CD14-positive monocyte (primary cell): ENCODE measurements at regions not wholly inside any gene's neighbourhood (a gene's known extent, or its start where the extent isn't known, plus 50 kb on each side); places are given as distances from the start of the nearest gene placed in this dataset.

Experiments used
- DNase-seq, 3 donors: peaks; one replicate each; pipeline ENCODE4 v3.0.0-alpha.2; 2011 to 2022
- H2AFZ ChIP-seq: 2 replicates; pipeline ENCODE4 v1.6.0; 2012; ENCODE audit warnings: mild to moderate bottlenecking, low read depth, low read length, inconsistent platforms; ENCODE audit not compliant: insufficient read depth, poor library complexity, severe bottlenecking
- H3K27ac ChIP-seq, 2 donors: 1 replicate in 1 of 2; 2 replicates in 1 of 2; pipeline ENCODE4 v1.5.1; 2012 to 2013; ENCODE audit warnings: low read length in 2 of 2, control low read depth in 1 of 2, inconsistent platforms in 1 of 2, low read depth in 1 of 2, mild to moderate bottlenecking in 1 of 2
- H3K27me3 ChIP-seq, 2 donors: one replicate each; pipeline versions ENCODE4 v1.6.0 to v1.6.1; 2011 to 2013; ENCODE audit warnings: low read length in 2 of 2; ENCODE audit not compliant: control insufficient read depth in 2 of 2, insufficient read depth in 2 of 2
- H3K36me3 ChIP-seq, 2 donors: replicated peaks in 1 of 2; 1 replicate in 1 of 2; 2 replicates in 1 of 2; pipeline versions ENCODE4 v1.5.1 to v1.6.1; 2012 to 2013; ENCODE audit warnings: low read length in 2 of 2, control low read depth in 1 of 2, inconsistent platforms in 1 of 2, mild to moderate bottlenecking in 1 of 2; ENCODE audit not compliant: insufficient read depth in 2 of 2, control insufficient read depth in 1 of 2
- H3K4me1 ChIP-seq, 2 donors: 1 replicate in 1 of 2; 2 replicates in 1 of 2; pipeline versions ENCODE4 v1.5.1 to v1.6.1; 2012 to 2013; ENCODE audit warnings: low read length in 2 of 2, control low read depth in 1 of 2, inconsistent platforms in 1 of 2, mild to moderate bottlenecking in 1 of 2, moderate library complexity in 1 of 2; ENCODE audit not compliant: insufficient read depth in 2 of 2, control insufficient read depth in 1 of 2
- H3K4me2 ChIP-seq: replicated peaks from 2 replicates; pipeline ENCODE3; 2012; ENCODE audit warnings: low read length, moderate library complexity, mild to moderate bottlenecking; ENCODE audit not compliant: poor library complexity, severe bottlenecking; ENCODE audit errors: extremely low read depth
- H3K4me3 ChIP-seq, 3 experiments: fragments of 200-600 bp in 1 of 3; sonication (generic) in 1 of 3; replicated peaks in 1 of 3; 1 replicate in 2 of 3; 2 replicates in 1 of 3; pipeline ENCODE4 v1.5.1; 2011 to 2013; ENCODE audit warnings: low read length in 3 of 3, mild to moderate bottlenecking in 3 of 3, control low read depth in 2 of 3, low read depth in 2 of 3, inconsistent platforms in 1 of 3, moderate library complexity in 1 of 3
- H3K79me2 ChIP-seq: 2 replicates; pipeline ENCODE4 v1.6.0; 2012; ENCODE audit warnings: mild to moderate bottlenecking, control low read depth, inconsistent platforms, low read length, moderate library complexity; ENCODE audit not compliant: insufficient read depth
- H3K9ac ChIP-seq: 2 replicates; pipeline ENCODE4 v1.6.0; 2017; ENCODE audit warnings: low read length, mild to moderate bottlenecking; ENCODE audit not compliant: insufficient read depth, poor library complexity, severe bottlenecking
- H3K9me3 ChIP-seq, 2 donors: replicated peaks in 1 of 2; 1 replicate in 1 of 2; 2 replicates in 1 of 2; pipeline versions ENCODE4 v1.5.1 to v1.6.1; 2012 to 2013; ENCODE audit warnings: low read length in 2 of 2, control low read depth in 1 of 2; ENCODE audit not compliant: control insufficient read depth in 1 of 2, insufficient read depth in 1 of 2
- H4K20me1 ChIP-seq: 2 replicates; pipeline ENCODE4 v1.6.0; 2012; ENCODE audit warnings: mild to moderate bottlenecking, low read length, control low read depth, moderate library complexity; ENCODE audit not compliant: insufficient read depth
- H3K27ac Mint-ChIP-seq, 7 donors: one replicate each; pipeline ENCODE4 v1.8.0; 2020; ENCODE audit warnings: mild to moderate bottlenecking in 7 of 7, mixed read lengths in 7 of 7, moderate library complexity in 6 of 7, inconsistent platforms in 2 of 7
- H3K27me3 Mint-ChIP-seq, 3 donors: one replicate each; pipeline ENCODE4 v1.8.0; 2021 to 2022; ENCODE audit warnings: low read depth in 3 of 3, mild to moderate bottlenecking in 3 of 3, mixed read lengths in 3 of 3, moderate library complexity in 3 of 3, inconsistent platforms in 1 of 3
- H3K36me3 Mint-ChIP-seq, 2 donors: one replicate each; pipeline ENCODE4 v1.8.0; 2020; ENCODE audit warnings: mixed read lengths in 2 of 2, inconsistent platforms in 1 of 2, mild to moderate bottlenecking in 1 of 2
- H3K4me1 Mint-ChIP-seq: one replicate; pipeline ENCODE4 v1.8.0; 2020; ENCODE audit warnings: mild to moderate bottlenecking, mixed read lengths
- H3K4me3 Mint-ChIP-seq, 2 donors: one replicate each; pipeline ENCODE4 v1.8.0; 2020; ENCODE audit warnings: mild to moderate bottlenecking in 2 of 2, mixed read lengths in 2 of 2, moderate library complexity in 1 of 2
- H3K9me3 Mint-ChIP-seq, 7 donors: one replicate each; pipeline ENCODE4 v1.8.0; 2020 to 2022; ENCODE audit warnings: mixed read lengths in 7 of 7, mild to moderate bottlenecking in 6 of 7, moderate library complexity in 6 of 7, inconsistent platforms in 2 of 7
- WGBS: methylation state at CpG from one replicate; pipeline ENCODE4 v1.1.5; 2013; ENCODE audit warnings: missing lambda C conversion rate; ENCODE audit not compliant: insufficient coverage; 5-methylcytosine and 5-hydroxymethylcytosine counted together
- intact Hi-C, 2 donors: fragments of 100-400 bp; cut with micrococcal nuclease; formaldehyde crosslinking; loops; one replicate each; pipeline versions ENCODE4 v1.15.0 to v1.15.1; 2023
- TF ChIP-seq, protein P1 (sequence below): fragments of 200-600 bp; IDR thresholded peaks from one replicate; pipeline ENCODE4 v1.8.0; 2022; ENCODE audit warnings: antibody characterized with exemption, mild to moderate bottlenecking

DNA sequence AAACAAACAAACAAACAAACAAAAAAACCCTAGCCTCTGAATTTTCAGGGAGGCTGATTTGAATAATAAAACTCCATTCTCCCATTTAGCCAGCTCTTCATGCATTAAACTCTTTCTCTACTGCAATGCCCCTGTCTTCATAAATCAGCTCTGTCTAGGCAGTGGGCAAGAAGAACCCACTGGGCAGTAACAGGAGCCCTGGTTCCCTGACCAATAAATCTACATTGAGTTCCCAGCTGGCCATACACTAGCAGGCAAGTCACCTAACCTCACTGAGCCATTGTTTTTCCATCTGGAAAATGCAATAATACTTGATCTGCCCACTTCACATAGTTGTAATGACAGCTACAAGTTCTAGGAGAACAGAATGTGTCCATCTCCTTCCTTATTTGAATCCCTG lies 57.6 kb upstream of the YPEL5 start:
- Histone ChIP-seq H3K79me2 (no peaks in the 10 kb centered on the region), H4K20me1 (no peaks in the 10 kb centered on the region), H3K27ac (no peak overlapping the region), H3K9ac (no peak overlapping the region), H3K27me3 (peaks cover 3 to 5% of the 10 kb centered on the region in 2 donors), H3K4me3 (no peak overlapping the region), H3K36me3 (no peaks in the 10 kb centered on the region), H2AFZ (no peak overlapping the region), H3K9me3 (no peaks in the 10 kb centered on the region), H3K4me1 (no peaks in the 10 kb centered on the region), H3K4me2 (no peak overlapping the region)
- H3K4me3 Mint-ChIP-seq, result no peak overlapping the region
- no peak overlapping the region for H3K27ac Mint-ChIP-seq
- H3K27me3 Mint-ChIP-seq, result peaks cover 8 to 13% (median 12%) of the 10 kb centered on the region in 3 donors
- H3K4me1 Mint-ChIP-seq, result no peaks in the 10 kb centered on the region
- intact Hi-C loops, result loop anchor here in 1 of 2 donors (1.0 kb wide), 1 partner anchor 26 kb away; no protein-coding TSS in a partner anchor
- TF ChIP-seq, protein P1, sequence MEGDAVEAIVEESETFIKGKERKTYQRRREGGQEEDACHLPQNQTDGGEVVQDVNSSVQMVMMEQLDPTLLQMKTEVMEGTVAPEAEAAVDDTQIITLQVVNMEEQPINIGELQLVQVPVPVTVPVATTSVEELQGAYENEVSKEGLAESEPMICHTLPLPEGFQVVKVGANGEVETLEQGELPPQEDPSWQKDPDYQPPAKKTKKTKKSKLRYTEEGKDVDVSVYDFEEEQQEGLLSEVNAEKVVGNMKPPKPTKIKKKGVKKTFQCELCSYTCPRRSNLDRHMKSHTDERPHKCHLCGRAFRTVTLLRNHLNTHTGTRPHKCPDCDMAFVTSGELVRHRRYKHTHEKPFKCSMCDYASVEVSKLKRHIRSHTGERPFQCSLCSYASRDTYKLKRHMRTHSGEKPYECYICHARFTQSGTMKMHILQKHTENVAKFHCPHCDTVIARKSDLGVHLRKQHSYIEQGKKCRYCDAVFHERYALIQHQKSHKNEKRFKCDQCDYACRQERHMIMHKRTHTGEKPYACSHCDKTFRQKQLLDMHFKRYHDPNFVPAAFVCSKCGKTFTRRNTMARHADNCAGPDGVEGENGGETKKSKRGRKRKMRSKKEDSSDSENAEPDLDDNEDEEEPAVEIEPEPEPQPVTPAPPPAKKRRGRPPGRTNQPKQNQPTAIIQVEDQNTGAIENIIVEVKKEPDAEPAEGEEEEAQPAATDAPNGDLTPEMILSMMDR, result no peak
- H3K9me3 Mint-ChIP-seq, result no peaks in the 10 kb centered on the region
- no peaks in the 10 kb centered on the region for H3K36me3 Mint-ChIP-seq
- no peak for DNase-seq

- no peak overlapping the region for H3K4me3 ChIP-seq
- Mint-ChIP-seq H3K27me3 (peaks cover 5 to 7% (median 5%) of the 10 kb centered on the region in 3 donors), H3K36me3 (no peaks in the 10 kb centered on the region), H3K4me3 (no peak overlapping the region), H3K4me1 (no peaks in the 10 kb centered on the region), H3K9me3 (peaks cover 0 to 3% (median 0%) of the 10 kb centered on the region in 7 donors), H3K27ac (no peak overlapping the region)
- intact Hi-C loops, result no loop called here
- no peak overlapping the region for H3K9ac ChIP-seq
- H3K4me1 ChIP-seq, result no peaks in the 10 kb centered on the region
- no peak overlapping the region for H3K27ac ChIP-seq
- no peak for DNase-seq
- WGBS, result no CpG with 5 or more reads among the region's 7 CpGs
- H3K79me2 ChIP-seq, result no peaks in the 10 kb centered on the region
- no peaks in the 10 kb centered on the region for H4K20me1 ChIP-seq
- TF ChIP-seq, protein P1, result no peak
- peaks cover 0 to 4% of the 10 kb centered on the region in 2 donors for H3K27me3 ChIP-seq
- no peak overlapping the region for H3K4me2 ChIP-seq
- no peak overlapping the region for H2AFZ ChIP-seq
- H3K9me3 ChIP-seq, result no peaks in the 10 kb centered on the region
- H3K36me3 ChIP-seq, result no peaks in the 10 kb centered on the region
These were observed 51.4 kb upstream of the YPEL5 start for GRCh38 chr2:30095402-30095801.
